GM19351 (cell line): ENCODE measurements at regions not wholly inside any gene's neighbourhood (a gene's known extent, or its start where the extent isn't known, plus 50 kb on each side); places are given as distances from the start of the nearest gene placed in this dataset.
"Not testable (repeated sequence)": the region's sequence is repeated elsewhere in the genome, so short reads cannot be mapped to it uniquely, and the experiment has no call there.

Source experiments
- ATAC-seq: cut with Tn5 transposase; IDR thresholded peaks from one replicate; pipeline ENCODE4 v1.9.1; 2021; ENCODE audit warnings: mild to moderate bottlenecking, moderate library complexity; ENCODE audit not compliant: unreplicated experiment

DNA sequence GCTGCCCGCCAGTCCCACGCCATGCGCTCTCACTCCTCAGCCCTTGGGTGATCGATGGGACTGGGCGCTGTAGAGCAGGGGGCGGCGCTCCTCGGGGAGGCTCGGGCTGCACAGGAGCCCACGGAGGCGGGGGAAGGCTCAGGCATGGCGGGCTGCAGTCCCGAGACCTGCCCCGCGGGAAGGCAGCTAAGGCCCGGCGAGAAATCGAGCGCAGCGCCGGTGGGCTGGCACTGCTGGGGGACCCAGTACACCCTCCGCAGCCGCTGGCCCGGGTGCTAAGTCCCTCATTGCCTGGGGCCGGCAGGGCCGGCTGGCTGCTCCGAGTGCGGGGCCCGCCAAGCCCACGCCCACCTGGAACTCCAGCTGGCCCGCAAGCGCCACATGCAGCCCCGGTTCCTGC, 102.2 kb upstream of the PDE10A start:
- ATAC-seq = not testable (repeated sequence)

GRCh38 chr6:165762876-165763275, 99.8 kb upstream of the PDE10A start:
- no peak for ATAC-seq

- ATAC-seq = no peak
Measured at GRCh38 chr6:165762125-165762524, 99.1 kb upstream of the PDE10A start.

- ATAC-seq = no peak
Measured at GRCh38 chr6:165760803-165761185, 97.8 kb upstream of the PDE10A start.

- no peak for ATAC-seq
Measured at GRCh38 chr6:165760126-165760802, 97.2 kb upstream of the PDE10A start.

DNA sequence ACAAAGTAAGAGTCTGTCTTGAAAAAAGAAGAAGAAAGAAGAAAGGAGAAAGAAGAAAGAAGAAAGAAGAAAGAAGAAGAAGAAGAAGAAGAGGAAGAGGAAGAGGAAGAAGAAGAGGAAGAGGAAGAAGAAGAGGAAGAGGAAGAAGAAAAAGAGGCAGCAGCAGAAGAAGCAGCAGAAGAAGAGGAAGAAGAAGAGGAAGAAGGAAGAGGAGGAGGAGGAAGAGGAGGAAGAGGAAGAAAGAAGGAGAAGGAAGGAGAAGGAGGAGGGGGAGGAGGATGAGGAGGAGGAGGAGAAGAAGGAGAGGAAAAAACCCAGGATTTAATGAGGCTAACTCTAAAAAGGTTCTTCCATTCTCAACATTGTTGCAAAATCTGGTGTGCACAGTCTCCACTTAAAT, 95.4 kb upstream of the PDE10A start:
- no peak for ATAC-seq

- ATAC-seq = no peak
Measured at GRCh38 chr6:165755583-165755982, 92.5 kb upstream of the PDE10A start.

DNA sequence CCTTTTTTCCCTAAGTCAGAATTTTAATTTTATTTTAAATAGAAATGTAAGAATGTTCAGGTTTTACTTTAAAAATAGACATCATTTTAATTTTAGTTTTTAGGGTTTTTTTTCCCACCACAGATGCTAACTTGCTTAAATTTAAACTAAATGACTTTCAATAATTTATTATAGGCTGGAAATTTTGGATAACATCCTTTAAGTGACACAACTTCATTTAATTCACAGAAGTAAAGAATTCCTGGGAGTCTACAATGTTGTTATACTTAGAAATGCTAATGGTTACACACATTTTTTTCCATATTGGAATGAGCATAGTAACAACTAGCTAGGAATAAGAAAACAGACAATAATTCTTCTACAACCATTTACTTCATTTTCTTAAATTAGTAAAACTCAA, 90.5 kb upstream of the PDE10A start:
- ATAC-seq = no peak

GRCh38 chr6:165752451-165752850, 89.4 kb upstream of the PDE10A start:
- no peak for ATAC-seq

DNA sequence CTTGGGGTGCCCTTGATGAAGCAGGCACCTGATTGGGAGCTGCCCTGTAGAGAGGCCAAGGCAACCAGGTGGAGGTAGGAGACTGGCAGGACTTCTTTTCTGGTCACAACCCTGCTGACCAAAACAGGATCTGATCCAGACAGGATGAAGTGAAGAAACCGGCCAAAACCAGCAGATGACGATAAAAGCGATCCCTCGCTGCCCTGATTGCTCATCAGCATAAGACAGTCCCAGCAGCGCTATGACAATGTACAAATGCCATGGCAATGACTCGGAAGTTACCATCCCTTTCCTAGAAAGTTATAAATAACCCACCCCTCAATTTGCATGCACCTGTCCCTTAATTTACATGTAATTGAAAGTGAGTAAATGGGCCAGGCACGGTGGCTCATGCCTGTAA, 88.4 kb upstream of the PDE10A start:
- no peak for ATAC-seq

- ATAC-seq = no peak
Measured at GRCh38 chr6:165749163-165749562, 86.1 kb upstream of the PDE10A start.

GRCh38 chr6:165748390-165748789, 85.3 kb upstream of the PDE10A start:
- no peak for ATAC-seq

GRCh38 chr6:165747963-165748362, 84.9 kb upstream of the PDE10A start:
- no peak for ATAC-seq

DNA sequence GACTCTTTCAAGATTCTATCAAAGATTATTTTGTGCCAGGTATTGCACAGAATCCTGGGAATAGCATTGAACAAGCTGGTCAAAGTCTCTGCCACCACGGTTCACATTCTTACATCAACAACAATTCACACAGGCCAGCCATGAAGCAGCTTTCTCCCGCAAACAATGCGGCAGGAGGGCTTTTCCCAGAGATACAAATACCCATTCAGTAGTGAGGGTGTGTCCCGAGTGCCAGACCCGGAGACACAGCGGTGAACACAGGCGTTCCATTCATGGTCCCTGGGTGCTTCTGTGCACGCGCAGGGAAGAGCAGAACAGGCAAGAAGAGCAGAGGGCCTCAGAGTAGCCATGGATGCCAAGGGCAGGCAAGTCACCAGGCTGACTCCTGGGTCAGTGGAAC, 83.3 kb upstream of the PDE10A start:
- no peak for ATAC-seq

DNA sequence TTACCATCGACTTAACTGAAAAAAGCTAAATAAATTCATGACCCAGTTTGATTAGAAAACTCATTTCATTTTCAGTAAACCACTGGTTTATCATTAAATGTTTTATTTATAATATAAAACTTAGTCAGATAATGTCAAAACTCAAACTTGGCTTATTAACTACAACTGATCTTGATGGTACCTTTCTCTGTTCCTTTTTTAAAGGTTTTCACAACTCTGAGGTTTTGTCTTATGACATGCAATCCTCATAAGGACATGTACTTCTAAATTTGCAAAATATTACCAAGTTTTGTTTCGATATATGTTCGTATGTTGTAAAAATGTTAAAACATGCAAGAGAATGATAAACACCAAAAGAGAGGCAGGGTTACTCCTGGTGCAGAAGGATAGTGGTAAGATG, 82.5 kb upstream of the PDE10A start:
- peak; percentile 64 for ATAC-seq

- no peak for ATAC-seq
Measured at GRCh38 chr6:165744555-165745228, 81.7 kb upstream of the PDE10A start.

GRCh38 chr6:165743366-165743898, 80.4 kb upstream of the PDE10A start:
- ATAC-seq = no peak

DNA sequence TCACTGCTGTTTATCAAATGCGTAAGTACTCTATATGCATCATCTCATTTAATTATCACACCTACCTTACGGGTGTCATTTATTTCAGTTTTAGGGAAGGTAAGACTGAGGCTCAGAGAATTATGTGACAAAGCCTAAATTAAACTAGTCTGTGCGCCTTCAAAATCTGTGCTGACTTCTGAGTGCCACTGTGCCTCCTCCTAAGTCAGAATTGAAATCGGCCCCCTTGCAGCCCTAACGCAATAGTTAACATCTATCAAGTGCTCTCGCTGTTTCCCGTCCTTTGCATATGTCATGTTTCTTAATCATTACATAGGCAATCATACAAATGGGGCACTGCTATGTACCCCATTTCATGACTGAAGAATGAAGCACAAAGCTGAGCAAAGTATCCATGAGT, 79.0 kb upstream of the PDE10A start:
- no peak for ATAC-seq

DNA sequence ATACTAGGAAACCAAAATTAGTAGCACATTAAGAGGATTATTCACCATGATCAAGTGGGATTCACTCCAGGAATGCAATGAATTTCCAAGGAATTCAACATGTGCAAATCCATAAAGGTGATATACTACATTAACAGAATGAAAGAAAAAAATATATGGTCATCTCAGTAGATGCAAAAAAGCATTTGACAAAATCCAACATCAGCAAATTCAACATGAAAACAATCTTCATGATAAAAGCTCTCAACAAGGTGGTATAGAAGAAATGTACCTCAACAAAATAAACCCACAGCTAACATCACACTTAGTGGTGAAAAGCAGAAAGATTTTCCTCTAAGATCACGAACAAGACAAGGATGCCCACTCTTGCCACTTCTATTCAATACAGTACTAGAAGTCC, 74.4 kb upstream of the PDE10A start:
- no peak for ATAC-seq

GRCh38 chr6:165735065-165735464, 72.0 kb upstream of the PDE10A start:
- ATAC-seq = no peak

DNA sequence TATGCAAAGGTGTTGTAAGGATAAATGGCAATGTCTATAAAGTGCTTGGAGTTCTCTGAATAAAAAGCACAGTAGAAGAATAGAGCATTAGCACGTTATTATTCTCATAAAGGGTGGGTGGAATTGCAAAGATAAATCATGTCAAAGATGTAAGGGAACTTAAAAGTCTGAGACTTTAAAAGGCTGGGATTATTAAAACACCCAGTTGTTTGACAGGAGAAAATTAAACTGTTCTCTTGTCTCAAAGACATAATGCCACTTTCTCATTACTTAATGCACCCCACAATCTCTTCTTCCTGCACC, 70.4 kb upstream of the PDE10A start:
- no peak for ATAC-seq

DNA sequence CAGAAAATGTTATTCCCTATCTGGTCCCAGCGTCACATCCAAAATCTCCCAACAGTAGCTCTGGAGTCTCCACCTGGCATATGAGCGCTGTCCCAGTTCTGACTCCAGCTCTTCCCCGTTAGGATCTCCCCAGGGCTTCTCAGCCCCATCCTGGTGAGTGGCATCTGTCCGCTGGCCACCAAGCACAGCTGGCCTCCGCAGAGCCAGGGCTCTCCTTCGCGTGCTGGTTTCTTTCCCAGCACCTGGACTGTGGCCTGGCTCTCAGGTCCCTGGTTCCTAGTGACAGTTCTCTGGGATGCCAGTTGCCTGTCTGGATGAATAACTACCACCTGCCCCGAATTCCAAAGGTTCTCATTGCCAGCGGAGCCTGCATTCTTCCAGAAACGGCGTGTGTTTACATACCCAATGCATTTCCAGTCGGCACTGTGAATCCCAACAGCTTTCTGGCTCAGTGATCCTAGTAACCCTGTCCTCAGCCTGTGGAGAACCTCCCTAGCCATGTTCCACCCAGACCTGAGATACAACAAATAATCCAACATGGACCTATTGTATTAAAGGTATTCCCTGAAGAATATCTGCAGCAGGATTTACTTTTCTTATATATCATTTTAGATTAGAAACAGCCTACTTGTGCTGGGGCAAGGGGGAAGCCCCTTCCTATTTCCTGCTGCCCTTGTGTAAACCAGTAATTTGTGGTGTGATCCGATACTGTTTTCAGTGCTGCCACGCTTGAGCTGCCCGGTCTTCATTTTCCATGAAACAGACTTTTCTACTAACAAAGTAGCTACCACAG, 69.9 kb upstream of the PDE10A start:
- peak; percentile 83 for ATAC-seq
